H1 (cell line): ENCODE measurements at regions not wholly inside any gene's neighbourhood (a gene's known extent, or its start where the extent isn't known, plus 50 kb on each side); places are given as distances from the start of the nearest gene placed in this dataset.
A peak's percentile ranks its signal among the peaks of the same experiment; 100 is the strongest.

Experiments used
- CTCF ChIA-PET: fragments of 300-600 bp; sonication (Branson Sonifier 250); formaldehyde crosslinking; loops from one replicate; lab custom pipeline; 2021; ENCODE audit not compliant: partially characterized antibody; lab: Charles Lee
- POLR2A ChIA-PET: fragments of 300-600 bp; sonication (Branson Sonifier 250); formaldehyde crosslinking; loops from one replicate; lab custom pipeline; 2021; ENCODE audit warnings: inconsistent platforms; ENCODE audit not compliant: partially characterized antibody; lab: Charles Lee
- DNase-seq, 2 experiments: peaks; one replicate each; pipeline versions ENCODE4 v3.0.0 to v3.0.0-alpha.2; 2010 to 2022; ENCODE audit warnings: low spot score in 2 of 2, low read depth in 1 of 2, mixed read lengths in 1 of 2
- FAIRE-seq: peaks from 2 replicates; lab custom pipeline; 2011; peaks lifted over from hg19 to GRCh38; lab: Jason Lieb, UNC
- H2AFZ ChIP-seq: 2 replicates; pipeline ENCODE4 v1.8.1; 2012; ENCODE audit warnings: low read length, inconsistent platforms
- H2AK5ac ChIP-seq: 2 replicates; pipeline ENCODE4 v1.6.1; 2013; ENCODE audit warnings: low read depth, low read length
- H2BK120ac ChIP-seq: replicated peaks from 2 replicates; pipeline ENCODE3; 2013; ENCODE audit warnings: low read depth, low read length, inconsistent platforms
- H2BK12ac ChIP-seq: 2 replicates; pipeline ENCODE4 v1.6.1; 2013; ENCODE audit warnings: low read depth, low read length
- H2BK15ac ChIP-seq: 2 replicates; pipeline ENCODE4 v1.6.1; 2013; ENCODE audit warnings: low read length
- H2BK20ac ChIP-seq: 2 replicates; pipeline ENCODE4 v1.6.1; 2013; ENCODE audit warnings: low read length
- H2BK5ac ChIP-seq: 2 replicates; pipeline ENCODE4 v1.6.1; 2013; ENCODE audit warnings: low read depth, low read length
- H3K14ac ChIP-seq: 2 replicates; pipeline ENCODE4 v1.6.1; 2013; ENCODE audit warnings: inconsistent platforms; ENCODE audit not compliant: insufficient read length
- H3K18ac ChIP-seq: 2 replicates; pipeline ENCODE4 v1.6.1; 2013; ENCODE audit warnings: low read length; ENCODE audit errors: extremely low read depth
- H3K23ac ChIP-seq: 2 replicates; pipeline ENCODE4 v1.6.1; 2013; ENCODE audit warnings: inconsistent platforms; ENCODE audit not compliant: insufficient read length
- H3K23me2 ChIP-seq: 2 replicates; pipeline ENCODE4 v1.6.1; 2013; ENCODE audit warnings: low read depth, low read length
- H3K27ac ChIP-seq: 2 replicates; pipeline ENCODE4 v1.6.1; 2011; ENCODE audit warnings: low read depth, low read length, inconsistent platforms
- H3K27me3 ChIP-seq, 4 experiments: replicated peaks in 1 of 4; 1 replicate in 1 of 4; 2 replicates in 3 of 4; pipeline versions ENCODE4 v1.6.1 to v1.8.1; 2011 to 2013; ENCODE audit warnings: low read length in 3 of 4, mild to moderate bottlenecking in 3 of 4, inconsistent platforms in 2 of 4, mixed read lengths in 2 of 4, moderate library complexity in 1 of 4; ENCODE audit not compliant: control insufficient read depth in 3 of 4, insufficient read depth in 3 of 4; ENCODE audit errors: extremely low read depth in 1 of 4
- H3K36me3 ChIP-seq, 4 experiments: 2 replicates each; pipeline versions ENCODE4 v1.6.1 to v1.8.1; 2011 to 2013; ENCODE audit warnings: mild to moderate bottlenecking in 4 of 4, low read length in 3 of 4, moderate library complexity in 2 of 4, control low read depth in 1 of 4, inconsistent platforms in 1 of 4; ENCODE audit not compliant: insufficient read depth in 4 of 4, control insufficient read depth in 2 of 4
- H3K4ac ChIP-seq: replicated peaks from 2 replicates; pipeline ENCODE3; 2013; ENCODE audit warnings: low read length, low read depth, mixed read lengths, inconsistent platforms; ENCODE audit not compliant: insufficient read length
- H3K4me1 ChIP-seq, 4 experiments: replicated peaks in 1 of 4; 1 replicate in 1 of 4; 2 replicates in 3 of 4; pipeline versions ENCODE4 v1.6.1 to v1.8.1; 2011 to 2013; ENCODE audit warnings: low read length in 3 of 4, inconsistent platforms in 2 of 4, mixed read lengths in 1 of 4; ENCODE audit not compliant: insufficient read depth in 4 of 4, control insufficient read depth in 3 of 4
- H3K4me2 ChIP-seq, 2 experiments: 2 replicates each; pipeline versions ENCODE4 v1.6.1 to v1.8.1; 2011 to 2013; ENCODE audit warnings: low read depth in 2 of 2, low read length in 2 of 2, control low read depth in 1 of 2, inconsistent platforms in 1 of 2, mild to moderate bottlenecking in 1 of 2; ENCODE audit not compliant: insufficient read depth in 1 of 2
- H3K4me3 ChIP-seq, 4 experiments: fragments of 200-600, 300-600 bp in 1 of 4; sonication (generic), shearing (Covaris generic), sonication (Bioruptor Twin) in 1 of 4; 2 replicates each; pipeline versions ENCODE4 v1.5.1 to v1.8.1; 2011 to 2016; ENCODE audit warnings: low read length in 4 of 4, low read depth in 3 of 4, control low read depth in 2 of 4, inconsistent platforms in 2 of 4, mild to moderate bottlenecking in 2 of 4, mixed read lengths in 1 of 4, moderate library complexity in 1 of 4; ENCODE audit not compliant: insufficient read depth in 2 of 4; ENCODE audit errors: extremely low read depth in 1 of 4
- H3K56ac ChIP-seq: replicated peaks from 2 replicates; pipeline ENCODE3; 2013; ENCODE audit warnings: low read depth, mild to moderate bottlenecking, mixed read lengths, low read length, inconsistent platforms; ENCODE audit not compliant: insufficient read length
- H3K79me1 ChIP-seq: 2 replicates; pipeline ENCODE4 v1.6.1; 2013; ENCODE audit warnings: low read depth, low read length, control low read depth
- H3K79me2 ChIP-seq, 2 experiments: 2 replicates each; pipeline versions ENCODE4 v1.6.1 to v1.8.1; 2012 to 2013; ENCODE audit warnings: low read length in 2 of 2, mild to moderate bottlenecking in 2 of 2, inconsistent platforms in 1 of 2; ENCODE audit not compliant: insufficient read depth in 2 of 2, control insufficient read depth in 1 of 2
- H3K9ac ChIP-seq, 4 experiments: replicated peaks in 1 of 4; 1 replicate in 1 of 4; 2 replicates in 3 of 4; pipeline versions ENCODE4 v1.6.1 to v1.8.1; 2011 to 2013; ENCODE audit warnings: low read depth in 3 of 4, low read length in 3 of 4, control low read depth in 2 of 4, mild to moderate bottlenecking in 2 of 4, moderate library complexity in 2 of 4, inconsistent platforms in 1 of 4; ENCODE audit errors: extremely low read depth in 1 of 4
- H3K9me3 ChIP-seq, 2 experiments: 2 replicates each; pipeline versions ENCODE4 v1.6.1 to v1.8.1; 2012 to 2013; ENCODE audit warnings: mild to moderate bottlenecking in 2 of 2, moderate library complexity in 2 of 2, control low read depth in 1 of 2, inconsistent platforms in 1 of 2, low read depth in 1 of 2, low read length in 1 of 2, mixed read lengths in 1 of 2; ENCODE audit not compliant: insufficient read depth in 2 of 2
- H4K20me1 ChIP-seq, 2 experiments: replicated peaks in 1 of 2; 2 replicates each; pipeline versions ENCODE3 to v1.8.1; 2011 to 2013; ENCODE audit warnings: inconsistent platforms in 2 of 2, low read length in 2 of 2, mild to moderate bottlenecking in 1 of 2; ENCODE audit not compliant: insufficient read depth in 2 of 2, control insufficient read depth in 1 of 2
- H4K5ac ChIP-seq: 2 replicates; pipeline ENCODE4 v1.6.1; 2013; ENCODE audit warnings: low read length, low read depth, mixed read lengths, inconsistent platforms; ENCODE audit not compliant: insufficient read length
- H4K8ac ChIP-seq: 2 replicates; pipeline ENCODE4 v1.8.0; 2013; ENCODE audit warnings: mild to moderate bottlenecking, moderate library complexity, low read length, inconsistent platforms; ENCODE audit not compliant: insufficient read depth; ENCODE audit errors: extremely low read depth
- H4K91ac ChIP-seq: replicated peaks from 2 replicates; pipeline ENCODE3; 2013; ENCODE audit warnings: low read length, mixed read lengths, inconsistent platforms; ENCODE audit not compliant: insufficient read length
- EZH2 ChIP-seq: fragments of 200-600 bp; sonication (generic); IDR thresholded peaks from 2 replicates; pipeline ENCODE4 v1.7.1; 2012; ENCODE audit warnings: low read depth, mild to moderate bottlenecking, moderate library complexity, low read length, inconsistent platforms; ENCODE audit not compliant: severe bottlenecking
- JUND ChIP-seq: IDR thresholded peaks from 2 replicates; pipeline ENCODE4 v1.6.1; 2011; ENCODE audit warnings: mild to moderate bottlenecking, improper control_type of control experiment, low read length
- POLR2AphosphoS5 ChIP-seq: IDR thresholded peaks from 2 replicates; pipeline ENCODE4 v1.6.1; 2011; ENCODE audit warnings: low read depth, low read length
- RAD21 ChIP-seq, 2 experiments: IDR thresholded peaks in 1 of 2; conservative IDR thresholded peaks in 1 of 2; 2 replicates each; pipeline ENCODE4 v1.6.1; 2011; ENCODE audit warnings: low read depth in 2 of 2, low read length in 2 of 2, improper control_type of control experiment in 1 of 2, inconsistent platforms in 1 of 2, mild to moderate bottlenecking in 1 of 2, moderate library complexity in 1 of 2
- SP1 ChIP-seq: IDR thresholded peaks from 2 replicates; pipeline ENCODE4 v1.6.1; 2011; ENCODE audit warnings: low read depth, low read length
- WGBS, 2 experiments: shearing (Covaris generic) in 1 of 2; methylation state at CpG; one replicate each; pipeline versions ENCODE4 v1.1.6 to v1.1.7; 2013 to 2015; ENCODE audit warnings: low lambda C conversion rate in 2 of 2, mixed read lengths in 2 of 2, inconsistent platforms in 1 of 2, low coverage in 1 of 2, missing lambda C conversion rate in 1 of 2; ENCODE audit not compliant: insufficient replicate concordance in 2 of 2, insufficient coverage in 1 of 2, insufficient read length in 1 of 2; ENCODE audit errors: extremely low coverage in 1 of 2, missing lambda C conversion rate in 1 of 2; 5-methylcytosine and 5-hydroxymethylcytosine counted together
- TF ChIP-seq, protein P1 (sequence below): IDR thresholded peaks from 2 replicates; pipeline ENCODE4 v1.6.1; 2012; ENCODE audit warnings: inconsistent platforms
- TF ChIP-seq, protein P2 (sequence below), 3 experiments: IDR thresholded peaks; 1 replicate in 2 of 3; 2 replicates in 1 of 3; pipeline versions ENCODE4 v1.5.1 to v1.6.1; 2011; ENCODE audit warnings: low read length in 3 of 3, mild to moderate bottlenecking in 3 of 3, inconsistent platforms in 2 of 3, low read depth in 1 of 3, moderate library complexity in 1 of 3; ENCODE audit not compliant: insufficient read depth in 1 of 3; ENCODE audit errors: control extremely low read depth in 1 of 3

DNA sequence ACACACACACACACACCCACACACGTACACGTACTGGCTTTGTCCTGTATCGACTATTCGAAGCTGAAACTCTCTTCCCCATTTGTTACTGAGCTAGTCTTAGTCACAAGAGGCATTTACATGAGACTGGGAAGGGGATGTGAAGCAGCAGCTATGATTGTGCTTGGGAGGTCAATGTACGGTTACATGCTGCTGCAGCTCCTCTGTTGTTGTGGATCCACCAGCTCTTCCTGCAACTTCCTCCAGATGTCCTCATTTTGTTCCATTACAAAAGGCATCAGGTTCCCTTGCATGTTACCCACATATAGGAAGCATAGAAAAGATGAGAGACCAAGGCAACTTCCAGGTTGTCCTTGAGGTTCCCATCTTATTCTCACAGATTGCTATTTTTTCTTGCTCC is 612.4 kb upstream of the IMPG1 start:
- no peak overlapping the region for H2BK5ac ChIP-seq
- no peak overlapping the region for H3K23ac ChIP-seq
- no peak overlapping the region for H4K91ac ChIP-seq
- no peak overlapping the region for H3K9ac ChIP-seq
- no peaks in the 10 kb centered on the region for H4K20me1 ChIP-seq
- no peak overlapping the region for H3K4me3 ChIP-seq
- H4K8ac ChIP-seq = no peak overlapping the region
- no peaks in the 10 kb centered on the region for H3K27me3 ChIP-seq
- no peaks in the 10 kb centered on the region for H3K9me3 ChIP-seq
- H3K79me1 ChIP-seq = no peaks in the 10 kb centered on the region; the same call in 1 of the 2 replicates
- no peak overlapping the region for H2AK5ac ChIP-seq
- no peak overlapping the region for H2BK15ac ChIP-seq
- H4K5ac ChIP-seq = no peak overlapping the region
- H3K56ac ChIP-seq = no peak overlapping the region
- no peaks in the 10 kb centered on the region for H3K36me3 ChIP-seq
- 65% methylated on average over 5 of the region's 5 CpGs; no CpG with 5 or more reads in 1 of the 2 experiments for WGBS, 2 experiments
- FAIRE-seq (peak; percentile 89), DNase-seq (peak in 1 of 2 experiments; percentile 47)
- H2BK20ac ChIP-seq = no peak overlapping the region
- H3K79me2 ChIP-seq = no peaks in the 10 kb centered on the region
- peaks cover 2 to 16% (median 12%) of the 10 kb centered on the region in 4 experiments; a peak in 5 of 7 replicates for H3K4me1 ChIP-seq
- peak overlapping the region in 1 of 2 experiments; percentile 10; a peak in 3 of 4 replicates for H3K4me2 ChIP-seq
- ChIA-PET POLR2A (interaction anchor here (0.8 to 0.9 kb wide), 2 partner anchors 176 to 193 kb away, joined by 3 to 5 read pairs; no protein-coding TSS in a partner anchor), CTCF (interaction anchor here (0.7 to 3.6 kb wide), 14 partner anchors 13 to 936 kb away, joined by 3 to 18 read pairs (median 3); no protein-coding TSS in a partner anchor)
- no peak overlapping the region for H2BK12ac ChIP-seq
- H3K23me2 ChIP-seq = no peaks in the 10 kb centered on the region
- H3K27ac ChIP-seq = no peak overlapping the region
- H3K14ac ChIP-seq = no peak overlapping the region
- H2AFZ ChIP-seq = no peak overlapping the region
- no peak overlapping the region for H3K4ac ChIP-seq
- 0 out of 2 replicates have a peak, but pooled peaks have one; percentile 23 for TF ChIP-seq POLR2AphosphoS5
- peak; percentile 10 to 38; a peak in 3 of 4 replicates for TF ChIP-seq RAD21 (IDR thresholded peaks at IDR 0.05 in 1 of 2, conservative IDR thresholded peaks at IDR 0.05 in 1 of 2; ENCODE audit: low read depth in 2 of 2, low read length in 2 of 2)
- TF ChIP-seq, protein P1, sequence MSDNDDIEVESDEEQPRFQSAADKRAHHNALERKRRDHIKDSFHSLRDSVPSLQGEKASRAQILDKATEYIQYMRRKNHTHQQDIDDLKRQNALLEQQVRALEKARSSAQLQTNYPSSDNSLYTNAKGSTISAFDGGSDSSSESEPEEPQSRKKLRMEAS = peak; percentile 38; the same call in 1 of the 2 replicates
- TF ChIP-seq, protein P2, sequence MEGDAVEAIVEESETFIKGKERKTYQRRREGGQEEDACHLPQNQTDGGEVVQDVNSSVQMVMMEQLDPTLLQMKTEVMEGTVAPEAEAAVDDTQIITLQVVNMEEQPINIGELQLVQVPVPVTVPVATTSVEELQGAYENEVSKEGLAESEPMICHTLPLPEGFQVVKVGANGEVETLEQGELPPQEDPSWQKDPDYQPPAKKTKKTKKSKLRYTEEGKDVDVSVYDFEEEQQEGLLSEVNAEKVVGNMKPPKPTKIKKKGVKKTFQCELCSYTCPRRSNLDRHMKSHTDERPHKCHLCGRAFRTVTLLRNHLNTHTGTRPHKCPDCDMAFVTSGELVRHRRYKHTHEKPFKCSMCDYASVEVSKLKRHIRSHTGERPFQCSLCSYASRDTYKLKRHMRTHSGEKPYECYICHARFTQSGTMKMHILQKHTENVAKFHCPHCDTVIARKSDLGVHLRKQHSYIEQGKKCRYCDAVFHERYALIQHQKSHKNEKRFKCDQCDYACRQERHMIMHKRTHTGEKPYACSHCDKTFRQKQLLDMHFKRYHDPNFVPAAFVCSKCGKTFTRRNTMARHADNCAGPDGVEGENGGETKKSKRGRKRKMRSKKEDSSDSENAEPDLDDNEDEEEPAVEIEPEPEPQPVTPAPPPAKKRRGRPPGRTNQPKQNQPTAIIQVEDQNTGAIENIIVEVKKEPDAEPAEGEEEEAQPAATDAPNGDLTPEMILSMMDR (IDR thresholded peaks at IDR 0.05; ENCODE audit: control extremely low read depth in 1 of 3, insufficient read depth in 1 of 3, low read depth in 1 of 3, low read length in 3 of 3) = peak in 2 of 3 experiments; percentile 8 to 24; a peak in 2 of 4 replicates
- no peak for TF ChIP-seq JUND
- 0 out of 2 replicates have a peak, but pooled peaks have one; percentile 8 for TF ChIP-seq SP1
- no peak for TF ChIP-seq EZH2
- TF ChIP-seq, all 59 proteins: peak for 5
- Histone ChIP-seq H2BK120ac (no peak overlapping the region), H3K18ac (no peak overlapping the region)
